ENCODE measurements at regions not wholly inside any gene's neighbourhood (a gene's known extent, or its start where the extent isn't known, plus 50 kb on each side); places are given as distances from the start of the nearest gene placed in this dataset.

- TF ChIP-seq CTCF (IDR thresholded peaks at IDR 0.05) (no peak), POLR2A (IDR thresholded peaks at IDR 0.05) (no peak)
These were observed 614.0 kb upstream of the AGTR1 start for GRCh38 chr3:148083526-148084182.
